K562 (cell line): ENCODE measurements at regions not wholly inside any gene's neighbourhood (a gene's known extent, or its start where the extent isn't known, plus 50 kb on each side); places are given as distances from the start of the nearest gene placed in this dataset.

Source experiments
- ATAC-seq: fragments of 200-7000 bp; cut with Tn5 transposase; 3 replicates; pipeline ENCODE4 v1.9.1; 2020; ENCODE audit warnings: moderate library complexity
- BruUV-seq: library from RNA; stranded (reverse); fragments of 400-500 nt; replicated peaks from 2 replicates; lab custom pipeline; 2021; lab: Mats Ljungman, UMichigan
- CTCF ChIA-PET: fragments of 300-600 bp; formaldehyde crosslinking; extraction: SDS; loops from one replicate; lab custom pipeline; 2021; ENCODE audit warnings: low intra/inter-chr PET ratio; lab: Yijun Ruan, JAX
- POLR2A ChIA-PET: fragments of 300-600, 350-650 bp; sonication (Branson Sonifier 250); formaldehyde crosslinking; extraction: SDS; loops from one replicate; lab custom pipeline; 2021; ENCODE audit warnings: antibody characterized with exemption, inconsistent platforms; lab: Yijun Ruan, JAX
- DNase-seq, 4 experiments: peaks; one replicate each; pipeline versions ENCODE4 v3.0.0 to v3.0.0-alpha.2; 2011 to 2018; ENCODE audit warnings: low spot score in 3 of 4, mixed read lengths in 3 of 4; ENCODE audit errors: extremely low read depth in 1 of 4
- FAIRE-seq: peaks from 2 replicates; lab custom pipeline; 2011; peaks lifted over from hg19 to GRCh38; lab: Jason Lieb, UNC
- H2AFZ ChIP-seq: 2 replicates; pipeline ENCODE4 v1.6.0; 2011; ENCODE audit warnings: low read depth, low read length, control low read depth, inconsistent platforms
- H3K27ac ChIP-seq: fragments of 200-600 bp; 3 replicates; pipeline ENCODE4 v1.8.0; 2011; ENCODE audit warnings: low read depth, mild to moderate bottlenecking, control low read depth, inconsistent platforms, low read length, moderate library complexity, mixed read lengths; ENCODE audit errors: extremely low read depth
- H3K27me3 ChIP-seq, 2 experiments: fragments of 300-600 bp in 1 of 2; 2 replicates in 1 of 2; 3 replicates in 1 of 2; pipeline versions ENCODE4 v1.6.0 to v1.8.0; 2011; ENCODE audit warnings: inconsistent platforms in 2 of 2, low read length in 2 of 2, mild to moderate bottlenecking in 1 of 2, mixed read lengths in 1 of 2, moderate library complexity in 1 of 2; ENCODE audit not compliant: control insufficient read depth in 2 of 2, insufficient read depth in 2 of 2
- H3K36me3 ChIP-seq: fragments of 300-600 bp; 3 replicates; pipeline ENCODE4 v1.8.0; 2011; ENCODE audit warnings: mild to moderate bottlenecking, low read length, inconsistent platforms; ENCODE audit not compliant: control insufficient read depth, insufficient read depth
- H3K4me1 ChIP-seq, 2 experiments: fragments of 200-600 bp in 1 of 2; replicated peaks in 1 of 2; 2 replicates in 1 of 2; 3 replicates in 1 of 2; pipeline versions ENCODE4 v1.5.1 to v1.8.0; 2011; ENCODE audit warnings: inconsistent platforms in 2 of 2, low read length in 2 of 2, mild to moderate bottlenecking in 1 of 2, mixed read lengths in 1 of 2, moderate library complexity in 1 of 2; ENCODE audit not compliant: control insufficient read depth in 2 of 2, insufficient read depth in 2 of 2
- H3K4me2 ChIP-seq: 2 replicates; pipeline ENCODE4 v1.6.1; 2011; ENCODE audit warnings: low read length, control low read depth, inconsistent platforms, mixed read lengths; ENCODE audit not compliant: insufficient read depth
- H3K4me3 ChIP-seq: fragments of 200-600 bp; sonication (generic), shearing (Covaris generic); 2 replicates; pipeline ENCODE4 v1.5.1; 2016; ENCODE audit warnings: control low read depth, inconsistent platforms
- H3K79me2 ChIP-seq: fragments of 200-600 bp; 3 replicates; pipeline ENCODE4 v1.8.0; 2011; ENCODE audit warnings: low read length, inconsistent platforms; ENCODE audit not compliant: control insufficient read depth, insufficient read depth
- H3K9ac ChIP-seq, 2 experiments: 2 replicates each; pipeline versions ENCODE4 v1.6.0 to v1.6.1; 2011; ENCODE audit warnings: low read depth in 2 of 2, low read length in 2 of 2, control low read depth in 1 of 2, inconsistent platforms in 1 of 2, mild to moderate bottlenecking in 1 of 2, mixed read lengths in 1 of 2; ENCODE audit not compliant: insufficient read depth in 1 of 2
- H3K9me1 ChIP-seq: one replicate; pipeline ENCODE4 v1.6.0; 2011; ENCODE audit warnings: inconsistent platforms, mild to moderate bottlenecking, low read length, moderate library complexity; ENCODE audit not compliant: control insufficient read depth, insufficient read depth
- H3K9me3 ChIP-seq: replicated peaks from 2 replicates; pipeline ENCODE4 v1.5.1; 2011; ENCODE audit warnings: low read depth, low read length, inconsistent platforms; ENCODE audit not compliant: control insufficient read depth, insufficient read depth
- H4K20me1 ChIP-seq: replicated peaks from 2 replicates; pipeline ENCODE4 v1.6.1; 2011; ENCODE audit warnings: low read length, inconsistent platforms, mixed read lengths; ENCODE audit not compliant: control insufficient read depth, insufficient read depth
- BCL6 ChIP-seq: fragments of 250-450 bp; sonication (Bioruptor Pico); IDR thresholded peaks from 2 replicates; pipeline ENCODE4 v1.4.0; 2020
- CC2D1A ChIP-seq: fragments of 450-650 bp; IDR thresholded peaks from 2 replicates; pipeline ENCODE4 v1.6.1; 2017; ENCODE audit warnings: mild to moderate bottlenecking
- EP400 ChIP-seq: fragments of 450-650 bp; IDR thresholded peaks from 2 replicates; pipeline ENCODE4 v1.6.1; 2017; ENCODE audit warnings: antibody characterized with exemption, mild to moderate bottlenecking, moderate library complexity
- NFXL1 ChIP-seq: fragments of 450-650 bp; formaldehyde crosslinking; IDR thresholded peaks from 2 replicates; pipeline ENCODE4 v1.4.0; 2021; ENCODE audit warnings: mild to moderate bottlenecking
- PBX2 ChIP-seq, 2 experiments: IDR thresholded peaks in 1 of 2; conservative IDR thresholded peaks in 1 of 2; 2 replicates each; pipeline ENCODE4 v1.6.1; 2016; ENCODE audit warnings: low read depth in 2 of 2, mild to moderate bottlenecking in 1 of 2, missing compliant biosample characterization in 1 of 2, missing genetic modification characterization in 1 of 2, moderate library complexity in 1 of 2
- PRPF4 ChIP-seq: fragments of 200-400 bp; formaldehyde crosslinking; IDR thresholded peaks from one replicate; pipeline ENCODE4 v1.6.1; 2017; ENCODE audit warnings: low read length, low read depth, mild to moderate bottlenecking; ENCODE audit not compliant: insufficient read depth, poor library complexity, severe bottlenecking
- SMARCE1 ChIP-seq: fragments of 450-650 bp; IDR thresholded peaks from 2 replicates; pipeline ENCODE4 v1.7.1; 2016; ENCODE audit warnings: mild to moderate bottlenecking
- TAF1 ChIP-seq: IDR thresholded peaks from 2 replicates; pipeline ENCODE4 v1.6.1; 2011; ENCODE audit warnings: mild to moderate bottlenecking, low read length, moderate library complexity; ENCODE audit not compliant: insufficient read depth, control insufficient read depth, severe bottlenecking; ENCODE audit errors: extremely low read depth
- TBP ChIP-seq: optimal IDR thresholded peaks from 2 replicates; pipeline ENCODE3; 2011; ENCODE audit warnings: low read depth, low read length, improper control_type of control experiment
- TEAD4 ChIP-seq, 2 experiments: sonication (generic) in 1 of 2; formaldehyde crosslinking in 1 of 2; IDR thresholded peaks; 2 replicates each; pipeline versions ENCODE4 v1.6.1 to v1.8.0; 2012 to 2022; ENCODE audit warnings: borderline replicate concordance in 1 of 2, inconsistent platforms in 1 of 2, low read length in 1 of 2, mild to moderate bottlenecking in 1 of 2, missing genetic modification reagents in 1 of 2
- TGIF2 ChIP-seq: sonication (generic); formaldehyde crosslinking; IDR thresholded peaks from 2 replicates; pipeline ENCODE4 v1.8.1; 2022; ENCODE audit warnings: mild to moderate bottlenecking, missing genetic modification reagents, moderate library complexity
- TSC22D4 ChIP-seq: fragments of 450-650 bp; IDR thresholded peaks from 2 replicates; pipeline ENCODE4 v1.6.1; 2016; ENCODE audit warnings: missing genetic modification characterization, missing biosample characterization, control low read depth
- TSHZ1 ChIP-seq: fragments of 250-450 bp; sonication (Bioruptor Pico); IDR thresholded peaks from 2 replicates; pipeline ENCODE4 v1.4.0; 2020; ENCODE audit warnings: mild to moderate bottlenecking, moderate library complexity
- ZBTB26 ChIP-seq: fragments of 450-650 bp; formaldehyde crosslinking; IDR thresholded peaks from 2 replicates; pipeline ENCODE4 v1.4.0; 2022; ENCODE audit warnings: missing genetic modification characterization
- WGBS: fragments of 100-300 bp; shearing (Covaris generic); methylation state at CpG from one replicate; pipeline ENCODE4 v1.1.6; 2016; ENCODE audit warnings: low coverage, mixed read lengths; ENCODE audit not compliant: insufficient coverage; ENCODE audit errors: missing lambda C conversion rate; 5-methylcytosine and 5-hydroxymethylcytosine counted together
- in situ Hi-C: fragments of 300-500 bp; cut with MboI; formaldehyde crosslinking; loops from 4 replicates; pipeline ENCODE4 v1.15.0; 2018; ENCODE audit warnings: inconsistent platforms, mixed read lengths
- intact Hi-C: fragments of 100-400 bp; cut with micrococcal nuclease; formaldehyde crosslinking; loops from 2 replicates; pipeline ENCODE4 v1.14.2; 2022

- no TSS peak for BruUV-seq
- no peak for TF ChIP-seq TEAD4 (IDR thresholded peaks at IDR 0.05; ENCODE audit: low read length)
- no peak for TF ChIP-seq TEAD4 (CRISPR knock-in tag; IDR thresholded peaks at IDR 0.05; ENCODE audit: borderline replicate concordance)
- no peak for TF ChIP-seq CC2D1A
- no peak for TF ChIP-seq PBX2 (CRISPR knock-in tag; IDR thresholded peaks at IDR 0.05; ENCODE audit: low read depth)
- TF ChIP-seq PBX2 (tag; conservative IDR thresholded peaks at IDR 0.05; ENCODE audit: low read depth): no peak
- TF ChIP-seq BCL6 (CRISPR knock-in tag): no peak
- TF ChIP-seq TBP: no peak
- no peak for TF ChIP-seq TGIF2 (CRISPR knock-in tag)
- no peak for TF ChIP-seq ZBTB26 (CRISPR knock-in tag)
- no peak for TF ChIP-seq TAF1
- TF ChIP-seq TSC22D4 (tag): no peak
- no peak for TF ChIP-seq TSHZ1
- no peak for TF ChIP-seq SMARCE1
- no peak for TF ChIP-seq PRPF4
- TF ChIP-seq EP400: no peak
- TF ChIP-seq NFXL1 (CRISPR knock-in tag): no peak
Measured at GRCh38 chr2:4391013-4391412, 687.6 kb downstream of the DCDC2C start.

More at GRCh38 chr2:4391013-4391412, 687.6 kb downstream of the DCDC2C start:
- WGBS: 0% methylated on average over 3 of the region's 3 CpGs
- DNase-seq (no peak), FAIRE-seq (no peak), ATAC-seq (no peak)
- in situ Hi-C loops: no loop called here
- Histone ChIP-seq H3K79me2 (no peaks in the 10 kb centered on the region), H3K27me3 (no peaks in the 10 kb centered on the region), H3K36me3 (no peaks in the 10 kb centered on the region), H3K9me3 (no peaks in the 10 kb centered on the region; the same call in 1 of the 2 replicates), H3K4me3 (no peak overlapping the region), H4K20me1 (no peaks in the 10 kb centered on the region), H2AFZ (no peak overlapping the region), H3K9ac (no peak overlapping the region), H3K27ac (no peak overlapping the region), H3K4me2 (no peak overlapping the region), H3K4me1 (no peaks in the 10 kb centered on the region), H3K9me1 (no peaks in the 10 kb centered on the region)
- ChIA-PET POLR2A (no interaction called here), CTCF (no interaction called here)
- intact Hi-C loops: no loop called here
